T1000 (cell line): ENCODE measurements at regions not wholly inside any gene's neighbourhood (a gene's known extent, or its start where the extent isn't known, plus 50 kb on each side); places are given as distances from the start of the nearest gene placed in this dataset.
"Not testable (repeated sequence)": the region's sequence is repeated elsewhere in the genome, so short reads cannot be mapped to it uniquely, and the experiment has no call there.

Source experiments
- DNase-seq: peaks from one replicate; lab custom pipeline; 2025; ENCODE audit warnings: mixed read lengths; lab: John Stamatoyannopoulos, UW

DNA sequence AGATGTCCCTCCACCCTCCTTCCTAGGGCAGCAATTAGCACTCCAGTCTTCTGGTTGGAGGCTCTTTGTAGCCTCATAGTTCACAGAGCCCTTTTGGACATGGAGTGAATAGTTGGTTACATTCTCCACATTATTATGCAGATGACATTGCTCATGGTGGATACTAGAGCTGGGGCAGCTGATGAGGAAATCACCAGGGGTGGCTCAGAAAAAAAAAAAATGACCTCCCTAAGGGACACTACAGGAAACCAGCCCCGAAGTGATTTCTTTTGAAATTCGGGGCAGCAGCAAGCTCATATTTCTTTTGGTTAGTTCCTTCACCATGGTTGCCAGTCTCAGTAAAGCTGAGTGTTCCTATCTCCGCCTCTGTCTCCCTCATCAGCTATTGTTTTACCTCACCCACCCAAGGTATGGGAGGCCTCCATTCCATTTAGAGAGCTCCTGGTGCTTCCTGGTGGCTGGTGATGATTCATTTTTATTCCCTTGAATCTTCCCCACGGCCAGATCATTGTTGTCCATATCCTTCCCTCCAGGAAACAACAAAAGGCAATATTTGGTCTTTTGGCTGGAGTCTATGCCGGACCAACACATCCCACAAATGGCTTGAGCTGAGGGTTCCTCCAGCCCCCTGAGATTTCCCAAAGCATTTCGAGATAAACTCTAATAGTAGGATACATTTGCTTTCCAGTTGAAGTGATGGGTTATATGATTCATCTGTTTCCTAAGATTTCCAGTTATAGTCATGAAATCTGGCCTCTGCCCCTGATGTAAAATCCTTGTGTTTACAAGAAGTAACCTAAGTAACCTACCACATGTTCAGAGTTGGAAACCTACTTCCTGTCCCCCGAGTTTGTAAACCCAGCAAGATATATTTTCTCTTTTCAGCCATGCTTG, 56.2 kb upstream of the NID2 start:
- peak; percentile 63 for DNase-seq

DNA sequence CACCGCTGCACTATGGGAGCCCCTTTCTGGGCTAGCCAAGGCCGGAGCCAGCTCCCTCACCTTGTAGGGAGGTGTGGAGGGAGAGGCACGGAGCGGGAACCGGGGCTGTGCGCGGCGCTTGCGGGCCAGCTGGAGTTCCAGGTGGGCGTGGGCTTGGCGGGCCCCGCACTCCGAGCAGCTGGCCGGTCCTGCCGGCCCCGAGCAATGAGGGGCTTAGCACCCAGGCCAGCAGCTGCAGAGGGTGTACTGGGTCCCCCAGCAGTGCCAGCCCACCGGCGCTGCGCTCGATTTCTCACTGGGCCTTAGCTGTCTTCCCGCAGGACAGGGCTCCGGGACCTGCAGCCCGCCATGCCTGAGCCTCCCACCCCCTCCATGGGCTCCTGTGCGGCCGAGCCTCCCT, 53.3 kb upstream of the NID2 start:
- not testable (repeated sequence) for DNase-seq

DNA sequence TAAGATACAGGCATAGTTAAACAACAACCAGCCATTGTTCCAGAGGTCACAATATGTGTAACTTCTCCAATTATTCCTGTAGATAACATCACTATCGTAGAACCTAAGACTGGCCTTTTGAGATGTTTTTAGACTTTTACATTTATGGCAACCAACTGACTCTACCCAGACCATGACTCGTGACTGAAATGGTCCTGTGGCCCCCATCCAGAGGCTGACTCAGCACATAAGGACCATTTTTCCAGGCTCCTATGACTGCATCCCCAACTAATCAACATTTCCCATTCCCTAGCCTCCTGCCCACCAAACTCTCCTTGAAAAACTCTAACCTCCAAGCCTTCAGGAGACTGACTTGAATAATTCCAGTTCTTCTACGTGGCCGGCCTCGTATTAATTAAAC, 52.6 kb upstream of the NID2 start:
- DNase-seq = peak; percentile 7

DNA sequence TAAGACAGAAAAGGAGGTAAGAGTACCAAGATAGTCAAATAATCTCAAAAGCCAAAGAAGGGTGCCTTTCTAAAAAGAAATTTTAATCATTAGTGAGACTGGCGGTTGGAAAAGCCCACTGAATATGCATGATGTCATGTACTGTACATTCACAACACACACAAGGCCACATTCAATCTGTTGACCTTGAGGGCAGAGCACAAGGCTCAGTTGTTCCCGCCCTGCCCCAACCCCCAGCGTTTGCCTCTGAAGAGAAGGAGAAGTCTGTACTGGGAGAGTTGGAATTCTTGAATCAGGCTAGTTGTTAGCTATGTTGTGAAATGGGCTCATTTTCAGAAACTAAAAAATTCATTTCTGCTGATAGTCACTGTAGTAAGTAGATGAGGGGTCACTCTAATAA, 50.2 kb upstream of the NID2 start:
- DNase-seq = no peak
